ENCODE measurements at regions not wholly inside any gene's neighbourhood (a gene's known extent, or its start where the extent isn't known, plus 50 kb on each side); places are given as distances from the start of the nearest gene placed in this dataset.

DNA sequence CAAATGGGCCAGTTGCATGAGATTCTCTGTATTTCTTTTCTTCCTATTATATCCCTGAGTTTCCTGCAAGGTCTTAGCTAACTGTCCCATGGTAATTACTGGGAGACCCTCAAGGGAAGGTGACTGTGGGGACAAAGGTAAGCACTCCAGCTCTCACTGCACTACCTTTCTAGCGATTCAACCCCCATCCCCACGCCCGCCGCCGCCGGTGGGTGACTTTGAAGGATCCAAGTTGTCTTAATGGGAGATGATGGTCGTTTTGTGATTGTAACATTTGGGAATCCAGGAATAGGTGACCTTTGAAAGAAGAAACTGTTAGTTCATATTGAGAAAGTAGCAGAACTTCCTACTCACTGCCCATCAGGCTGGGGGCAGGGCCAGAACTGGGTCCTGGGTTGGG, 265.5 kb downstream of the LRFN2 start:
- peaks cover 10% of the 10 kb centered on the region for H3K9me3 Mint-ChIP-seq
- no peak for DNase-seq (ENCODE audit: low spot score in 2 of 2, unreplicated experiment in 2 of 2)
- no peak overlapping the region for H3K27ac Mint-ChIP-seq
- TF ChIP-seq, protein P1, sequence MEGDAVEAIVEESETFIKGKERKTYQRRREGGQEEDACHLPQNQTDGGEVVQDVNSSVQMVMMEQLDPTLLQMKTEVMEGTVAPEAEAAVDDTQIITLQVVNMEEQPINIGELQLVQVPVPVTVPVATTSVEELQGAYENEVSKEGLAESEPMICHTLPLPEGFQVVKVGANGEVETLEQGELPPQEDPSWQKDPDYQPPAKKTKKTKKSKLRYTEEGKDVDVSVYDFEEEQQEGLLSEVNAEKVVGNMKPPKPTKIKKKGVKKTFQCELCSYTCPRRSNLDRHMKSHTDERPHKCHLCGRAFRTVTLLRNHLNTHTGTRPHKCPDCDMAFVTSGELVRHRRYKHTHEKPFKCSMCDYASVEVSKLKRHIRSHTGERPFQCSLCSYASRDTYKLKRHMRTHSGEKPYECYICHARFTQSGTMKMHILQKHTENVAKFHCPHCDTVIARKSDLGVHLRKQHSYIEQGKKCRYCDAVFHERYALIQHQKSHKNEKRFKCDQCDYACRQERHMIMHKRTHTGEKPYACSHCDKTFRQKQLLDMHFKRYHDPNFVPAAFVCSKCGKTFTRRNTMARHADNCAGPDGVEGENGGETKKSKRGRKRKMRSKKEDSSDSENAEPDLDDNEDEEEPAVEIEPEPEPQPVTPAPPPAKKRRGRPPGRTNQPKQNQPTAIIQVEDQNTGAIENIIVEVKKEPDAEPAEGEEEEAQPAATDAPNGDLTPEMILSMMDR (IDR thresholded peaks at IDR 0.05; ENCODE audit: unreplicated experiment): no peak
- no peak overlapping the region for H3K4me3 Mint-ChIP-seq
- H3K27me3 Mint-ChIP-seq (ENCODE audit: low read depth): peaks cover 89% of the 10 kb centered on the region
- no peaks in the 10 kb centered on the region for H3K36me3 Mint-ChIP-seq
- H3K4me1 Mint-ChIP-seq: no peaks in the 10 kb centered on the region

DNA sequence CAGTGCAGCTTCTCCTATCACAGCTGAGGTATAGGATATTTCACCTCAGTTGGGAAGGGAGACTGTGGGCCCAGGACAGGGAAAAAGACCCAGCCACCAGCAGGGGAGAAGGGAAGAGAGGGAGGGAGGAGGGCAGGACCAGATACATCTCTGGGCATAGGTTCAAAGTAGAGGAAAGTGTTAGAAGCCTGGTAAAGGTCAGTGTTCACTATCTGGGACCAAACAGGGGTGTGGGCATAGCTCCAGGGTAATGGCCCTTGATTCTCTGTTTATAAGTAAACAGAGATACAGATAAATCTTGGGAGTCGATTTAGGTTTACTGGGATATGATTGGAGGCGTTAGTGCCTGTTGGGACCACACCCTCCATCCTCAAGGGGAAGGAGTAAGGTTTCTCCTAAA, 266.2 kb downstream of the LRFN2 start:
- Mint-ChIP-seq H3K4me1 (no peaks in the 10 kb centered on the region), H3K9me3 (peaks cover 10% of the 10 kb centered on the region), H3K4me3 (no peak overlapping the region), H3K27ac (no peak overlapping the region), H3K36me3 (no peaks in the 10 kb centered on the region), H3K27me3 (ENCODE audit: low read depth) (peaks cover 90% of the 10 kb centered on the region)
- TF ChIP-seq, protein P1 (IDR thresholded peaks at IDR 0.05; ENCODE audit: unreplicated experiment): no peak
- DNase-seq (ENCODE audit: low spot score in 2 of 2, unreplicated experiment in 2 of 2): no peak

DNA sequence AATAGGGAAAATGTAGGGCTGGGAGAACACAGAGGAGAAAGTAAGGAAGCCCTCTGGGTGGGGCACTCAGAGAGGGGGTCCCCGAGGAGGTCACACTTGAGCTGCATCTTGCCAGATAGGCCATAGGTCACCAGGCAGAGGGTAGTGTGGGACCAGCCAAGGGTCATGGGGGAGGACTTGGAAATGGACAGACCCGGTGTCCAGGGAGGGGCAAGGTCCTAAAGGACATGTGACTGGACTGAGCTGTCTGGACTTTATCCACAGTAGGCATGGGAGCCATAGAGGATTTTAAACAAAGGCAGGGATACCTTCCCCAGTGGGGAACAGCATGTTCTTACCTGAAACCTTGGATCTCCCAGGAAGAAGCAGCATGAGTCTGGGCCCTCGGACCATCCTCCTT, 266.7 kb downstream of the LRFN2 start:
- Mint-ChIP-seq H3K4me1 (no peaks in the 10 kb centered on the region), H3K9me3 (peaks cover 10% of the 10 kb centered on the region), H3K4me3 (no peak overlapping the region), H3K36me3 (no peaks in the 10 kb centered on the region), H3K27me3 (ENCODE audit: low read depth) (peaks cover 90% of the 10 kb centered on the region), H3K27ac (no peak overlapping the region)
- DNase-seq (ENCODE audit: low spot score in 2 of 2, unreplicated experiment in 2 of 2): no peak
- TF ChIP-seq, protein P1 (IDR thresholded peaks at IDR 0.05; ENCODE audit: unreplicated experiment): no peak

DNA sequence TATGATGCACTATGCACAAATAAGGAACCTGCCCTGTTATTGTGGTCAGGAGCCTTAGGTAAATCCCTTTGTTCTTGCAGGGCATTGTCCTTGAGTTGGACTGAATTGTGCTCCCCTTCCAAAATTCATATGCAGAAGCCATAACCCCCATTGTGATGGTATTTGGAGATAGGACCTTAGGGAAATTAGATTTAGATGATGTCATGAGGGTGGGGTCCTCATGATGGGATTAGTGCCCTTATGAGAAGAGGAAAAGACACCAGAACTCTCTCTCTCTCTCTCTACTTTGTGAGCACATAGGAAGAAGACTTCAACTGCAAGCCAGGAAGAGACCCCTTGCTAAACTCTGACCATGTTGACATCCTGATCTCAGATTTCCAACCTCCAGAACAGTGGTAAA, 268.0 kb downstream of the LRFN2 start:
- no peak overlapping the region for H3K27ac Mint-ChIP-seq
- peaks cover 89% of the 10 kb centered on the region for H3K27me3 Mint-ChIP-seq (ENCODE audit: low read depth)
- DNase-seq (ENCODE audit: low spot score in 2 of 2, unreplicated experiment in 2 of 2): no peak
- TF ChIP-seq, protein P1 (IDR thresholded peaks at IDR 0.05; ENCODE audit: unreplicated experiment): no peak
- peaks cover 10% of the 10 kb centered on the region for H3K9me3 Mint-ChIP-seq
- no peak overlapping the region for H3K4me3 Mint-ChIP-seq
- no peaks in the 10 kb centered on the region for H3K36me3 Mint-ChIP-seq
- H3K4me1 Mint-ChIP-seq: no peaks in the 10 kb centered on the region

DNA sequence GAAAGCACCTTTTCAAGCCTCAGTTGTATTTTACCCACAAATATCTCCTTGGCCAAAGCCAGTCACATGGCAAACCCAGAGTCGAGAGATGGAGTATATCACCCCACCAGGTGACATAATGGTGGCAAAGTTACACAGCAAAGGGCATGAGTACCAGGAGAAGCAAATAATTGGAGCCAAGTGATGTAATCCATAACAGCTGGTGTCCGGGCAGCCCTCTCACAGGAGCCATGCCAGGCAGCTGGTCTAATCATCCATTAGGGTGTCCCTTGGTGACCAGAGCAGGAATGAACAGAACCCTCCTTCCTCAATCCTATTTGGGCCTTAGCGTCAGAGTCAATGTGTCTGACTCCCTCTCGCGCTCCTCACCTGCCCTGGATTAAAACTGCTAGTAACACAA, 272.1 kb downstream of the LRFN2 start:
- Mint-ChIP-seq H3K27me3 (ENCODE audit: low read depth) (peaks cover 79% of the 10 kb centered on the region), H3K27ac (no peak overlapping the region), H3K4me3 (no peak overlapping the region), H3K36me3 (no peaks in the 10 kb centered on the region), H3K9me3 (peaks cover 10% of the 10 kb centered on the region), H3K4me1 (no peaks in the 10 kb centered on the region)
- TF ChIP-seq, protein P1 (IDR thresholded peaks at IDR 0.05; ENCODE audit: unreplicated experiment): no peak
- DNase-seq (ENCODE audit: low spot score in 2 of 2, unreplicated experiment in 2 of 2): no peak

DNA sequence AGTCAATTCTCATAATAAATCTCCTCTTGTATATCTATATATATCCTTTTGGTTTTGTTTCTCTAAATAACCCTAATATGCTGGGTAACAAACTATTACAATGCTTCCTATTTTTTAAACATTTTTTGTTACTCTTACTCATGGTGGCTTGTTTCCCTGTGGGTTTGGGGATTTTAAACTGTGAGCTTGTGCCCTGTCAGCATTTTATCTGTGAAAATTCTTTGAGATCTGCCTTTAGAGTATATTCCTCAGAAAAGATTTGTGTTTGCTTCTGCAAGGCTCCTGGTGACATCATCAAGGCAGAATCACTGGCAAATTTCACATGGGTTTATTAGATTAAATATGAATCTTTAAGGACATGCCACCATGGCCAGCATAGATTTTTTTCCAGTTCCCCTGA, 273.6 kb downstream of the LRFN2 start:
- H3K36me3 Mint-ChIP-seq: no peaks in the 10 kb centered on the region
- TF ChIP-seq, protein P1 (IDR thresholded peaks at IDR 0.05; ENCODE audit: unreplicated experiment): no peak
- no peak overlapping the region for H3K4me3 Mint-ChIP-seq
- no peak for DNase-seq (ENCODE audit: low spot score in 2 of 2, unreplicated experiment in 2 of 2)
- peaks cover 77% of the 10 kb centered on the region for H3K27me3 Mint-ChIP-seq (ENCODE audit: low read depth)
- peaks cover under 1% of the 10 kb centered on the region for H3K4me1 Mint-ChIP-seq
- H3K9me3 Mint-ChIP-seq: peaks cover under 1% of the 10 kb centered on the region
- no peak overlapping the region for H3K27ac Mint-ChIP-seq
